Muscle layer of colon (tissue), 2 donors: ENCODE measurements at regions not wholly inside any gene's neighbourhood (a gene's known extent, or its start where the extent isn't known, plus 50 kb on each side); places are given as distances from the start of the nearest gene placed in this dataset.

Experiments used
- H3K27ac ChIP-seq: one replicate; pipeline ENCODE4 v1.7.0; 2013; ENCODE audit warnings: low read depth, mild to moderate bottlenecking, low read length, moderate library complexity
- H3K27me3 ChIP-seq, 2 donors: one replicate each; pipeline ENCODE4 v1.7.0; 2013; ENCODE audit warnings: low read length in 2 of 2, mild to moderate bottlenecking in 2 of 2; ENCODE audit not compliant: insufficient read depth in 2 of 2, control insufficient read depth in 1 of 2
- H3K36me3 ChIP-seq: one replicate; pipeline ENCODE4 v1.7.0; 2013; ENCODE audit warnings: mild to moderate bottlenecking, low read length; ENCODE audit not compliant: insufficient read depth
- H3K4me1 ChIP-seq: one replicate; pipeline ENCODE4 v1.7.0; 2013; ENCODE audit warnings: mild to moderate bottlenecking, low read length; ENCODE audit not compliant: insufficient read depth
- H3K4me3 ChIP-seq, 2 donors: one replicate each; pipeline ENCODE4 v1.7.0; 2013; ENCODE audit warnings: low read length in 2 of 2, low read depth in 1 of 2, mild to moderate bottlenecking in 1 of 2, moderate library complexity in 1 of 2
- H3K9ac ChIP-seq: one replicate; pipeline ENCODE4 v1.7.0; 2013; ENCODE audit warnings: low read length
- H3K9me3 ChIP-seq: one replicate; pipeline ENCODE4 v1.7.0; 2013; ENCODE audit warnings: mild to moderate bottlenecking, low read length
- donor health status: abdominal sarcoma.
- donor health status: Adenocarcinoma of cecum.

GRCh38 chr6:21382821-21383449 lies 210.6 kb upstream of the SOX4 start:
- Histone ChIP-seq H3K4me3 (no peak overlapping the region), H3K9me3 (no peaks in the 10 kb centered on the region), H3K27ac (no peak overlapping the region)

GRCh38 chr6:21383450-21384085 lies 210.0 kb upstream of the SOX4 start:
- Histone ChIP-seq H3K4me1 (no peaks in the 10 kb centered on the region), H3K27me3 (no peaks in the 10 kb centered on the region), H3K9me3 (no peaks in the 10 kb centered on the region), H3K27ac (no peak overlapping the region), H3K4me3 (no peak overlapping the region), H3K9ac (no peak overlapping the region), H3K36me3 (no peaks in the 10 kb centered on the region)

More at GRCh38 chr6:21382821-21383449, 210.6 kb upstream of the SOX4 start:
- Histone ChIP-seq H3K4me1 (no peaks in the 10 kb centered on the region), H3K9ac (no peak overlapping the region), H3K27me3 (no peaks in the 10 kb centered on the region), H3K36me3 (no peaks in the 10 kb centered on the region)

GRCh38 chr6:21384216-21384615 lies 209.3 kb upstream of the SOX4 start:
- Histone ChIP-seq H3K27me3 (no peaks in the 10 kb centered on the region), H3K9me3 (no peaks in the 10 kb centered on the region), H3K36me3 (no peaks in the 10 kb centered on the region), H3K4me1 (no peaks in the 10 kb centered on the region), H3K4me3 (no peak overlapping the region), H3K27ac (no peak overlapping the region), H3K9ac (no peak overlapping the region)

GRCh38 chr6:21386744-21387143 lies 206.8 kb upstream of the SOX4 start:
- Histone ChIP-seq H3K27ac (no peak overlapping the region), H3K9me3 (no peaks in the 10 kb centered on the region), H3K27me3 (no peaks in the 10 kb centered on the region), H3K36me3 (no peaks in the 10 kb centered on the region), H3K4me3 (no peak overlapping the region), H3K4me1 (no peaks in the 10 kb centered on the region), H3K9ac (no peak overlapping the region)

GRCh38 chr6:21390532-21391213 lies 202.9 kb upstream of the SOX4 start:
- H3K27me3 ChIP-seq, result no peaks in the 10 kb centered on the region
- no peak overlapping the region for H3K4me3 ChIP-seq
- no peaks in the 10 kb centered on the region for H3K9me3 ChIP-seq
- no peaks in the 10 kb centered on the region for H3K4me1 ChIP-seq
- no peaks in the 10 kb centered on the region for H3K36me3 ChIP-seq
- H3K9ac ChIP-seq, result no peak overlapping the region
- no peak overlapping the region for H3K27ac ChIP-seq

GRCh38 chr6:21392177-21392576 lies 201.4 kb upstream of the SOX4 start:
- no peaks in the 10 kb centered on the region for H3K36me3 ChIP-seq
- H3K27ac ChIP-seq, result no peak overlapping the region
- H3K27me3 ChIP-seq, result no peaks in the 10 kb centered on the region
- H3K4me3 ChIP-seq, result no peak overlapping the region
- H3K4me1 ChIP-seq, result no peaks in the 10 kb centered on the region
- no peaks in the 10 kb centered on the region for H3K9me3 ChIP-seq
- no peak overlapping the region for H3K9ac ChIP-seq

GRCh38 chr6:21393441-21394165 lies 199.9 kb upstream of the SOX4 start:
- Histone ChIP-seq H3K4me3 (no peak overlapping the region), H3K9me3 (no peaks in the 10 kb centered on the region), H3K27me3 (no peaks in the 10 kb centered on the region), H3K36me3 (no peaks in the 10 kb centered on the region), H3K27ac (no peak overlapping the region), H3K9ac (no peak overlapping the region), H3K4me1 (no peaks in the 10 kb centered on the region)

- no peaks in the 10 kb centered on the region for H3K36me3 ChIP-seq
- H3K4me3 ChIP-seq, result no peak overlapping the region
- no peaks in the 10 kb centered on the region for H3K9me3 ChIP-seq
- H3K27ac ChIP-seq, result no peak overlapping the region
- H3K27me3 ChIP-seq, result no peaks in the 10 kb centered on the region
- H3K9ac ChIP-seq, result no peak overlapping the region
- no peaks in the 10 kb centered on the region for H3K4me1 ChIP-seq
Measured at GRCh38 chr6:21395121-21395520, 198.4 kb upstream of the SOX4 start.

- Histone ChIP-seq H3K9ac (no peak overlapping the region), H3K36me3 (no peaks in the 10 kb centered on the region), H3K9me3 (no peaks in the 10 kb centered on the region), H3K4me3 (no peak overlapping the region), H3K4me1 (no peaks in the 10 kb centered on the region), H3K27ac (no peak overlapping the region), H3K27me3 (no peaks in the 10 kb centered on the region)
Measured at GRCh38 chr6:21396313-21396712, 197.2 kb upstream of the SOX4 start.

GRCh38 chr6:21398741-21399325 lies 194.7 kb upstream of the SOX4 start:
- Histone ChIP-seq H3K27ac (no peak overlapping the region), H3K36me3 (no peaks in the 10 kb centered on the region), H3K9me3 (no peaks in the 10 kb centered on the region)

GRCh38 chr6:21402368-21402767 lies 191.2 kb upstream of the SOX4 start:
- no peaks in the 10 kb centered on the region for H3K36me3 ChIP-seq
- H3K4me3 ChIP-seq, result no peak overlapping the region
- H3K27me3 ChIP-seq, result no peaks in the 10 kb centered on the region
- H3K9me3 ChIP-seq, result no peaks in the 10 kb centered on the region
- H3K27ac ChIP-seq, result no peak overlapping the region
- H3K9ac ChIP-seq, result no peak overlapping the region
- no peaks in the 10 kb centered on the region for H3K4me1 ChIP-seq

More at GRCh38 chr6:21398741-21399325, 194.7 kb upstream of the SOX4 start:
- Histone ChIP-seq H3K27me3 (no peaks in the 10 kb centered on the region), H3K4me3 (no peak overlapping the region), H3K9ac (no peak overlapping the region), H3K4me1 (no peaks in the 10 kb centered on the region)
